GM10248 (cell line): ENCODE measurements at regions not wholly inside any gene's neighbourhood (a gene's known extent, or its start where the extent isn't known, plus 50 kb on each side); places are given as distances from the start of the nearest gene placed in this dataset.

Experiments
- CTCF ChIA-PET: fragments of 300-600 bp; sonication (Branson Sonifier 250); formaldehyde crosslinking; extraction: SDS; loops from one replicate; lab custom pipeline; 2021; ENCODE audit warnings: antibody characterized with exemption; lab: Yijun Ruan, JAX
- POLR2A ChIA-PET: fragments of 350-650 bp; sonication (Branson Sonifier 250); formaldehyde crosslinking; extraction: SDS; loops from one replicate; lab custom pipeline; 2020; ENCODE audit warnings: antibody characterized with exemption; lab: Yijun Ruan, JAX
- DNase-seq: peaks from one replicate; pipeline ENCODE4 v3.0.0; 2012; ENCODE audit errors: extremely low spot score
- CTCF ChIP-seq: IDR thresholded peaks from 2 replicates; pipeline ENCODE4 v1.5.1; 2012; ENCODE audit warnings: mild to moderate bottlenecking, low read depth; ENCODE audit errors: extremely low read depth, missing control alignments, control extremely low read depth

- no peak for TF ChIP-seq CTCF
- POLR2A ChIA-PET = no interaction called here
- no peak for DNase-seq
- CTCF ChIA-PET = no interaction called here
These were observed 350.0 kb downstream of the FGFR2 start for GRCh38 chr10:121248266-121248665.

- CTCF ChIA-PET = interaction anchor here (1.2 to 1.7 kb wide), 2 partner anchors 12 to 18 kb away, joined by 3 to 4 read pairs; no protein-coding TSS in a partner anchor
- POLR2A ChIA-PET = no interaction called here
- DNase-seq = no peak
- no peak for TF ChIP-seq CTCF
These were observed 347.1 kb downstream of the FGFR2 start for GRCh38 chr10:121250995-121251764.

- TF ChIP-seq CTCF = no peak
- CTCF ChIA-PET = interaction anchor here (1.2 kb wide), 1 partner anchor 20 kb away, joined by 3 read pairs; no protein-coding TSS in a partner anchor
- no peak for DNase-seq
- POLR2A ChIA-PET = no interaction called here
These were observed 345.5 kb downstream of the FGFR2 start for GRCh38 chr10:121252756-121253155.

GRCh38 chr10:121260377-121260776 is 337.9 kb downstream of the FGFR2 start:
- no peak for DNase-seq
- ChIA-PET CTCF (no interaction called here), POLR2A (no interaction called here)
- no peak for TF ChIP-seq CTCF

- TF ChIP-seq CTCF = no peak
- ChIA-PET CTCF (no interaction called here), POLR2A (no interaction called here)
- DNase-seq = no peak
These were observed 336.6 kb downstream of the FGFR2 start for GRCh38 chr10:121261665-121262064.

GRCh38 chr10:121262774-121263430 is 335.3 kb downstream of the FGFR2 start:
- POLR2A ChIA-PET = no interaction called here

More at GRCh38 chr10:121262774-121263430, 335.3 kb downstream of the FGFR2 start:
- CTCF ChIA-PET = interaction anchor here (0.9 to 1.6 kb wide), 2 partner anchors 11 to 12 kb away, joined by 3 to 5 read pairs; no protein-coding TSS in a partner anchor
- no peak for DNase-seq
- TF ChIP-seq CTCF = no peak
